SH-SY5Y (cell line): ENCODE measurements at regions not wholly inside any gene's neighbourhood (a gene's known extent, or its start where the extent isn't known, plus 50 kb on each side); places are given as distances from the start of the nearest gene placed in this dataset.

Experiments used
- GATA2 ChIP-seq: IDR thresholded peaks from 2 replicates; pipeline ENCODE4 v1.6.1; 2011; ENCODE audit warnings: mild to moderate bottlenecking, low read depth, low read length
- GATA3 ChIP-seq: IDR thresholded peaks from 2 replicates; pipeline ENCODE4 v1.6.1; 2011; ENCODE audit warnings: low read depth, mild to moderate bottlenecking, low read length, moderate library complexity

DNA sequence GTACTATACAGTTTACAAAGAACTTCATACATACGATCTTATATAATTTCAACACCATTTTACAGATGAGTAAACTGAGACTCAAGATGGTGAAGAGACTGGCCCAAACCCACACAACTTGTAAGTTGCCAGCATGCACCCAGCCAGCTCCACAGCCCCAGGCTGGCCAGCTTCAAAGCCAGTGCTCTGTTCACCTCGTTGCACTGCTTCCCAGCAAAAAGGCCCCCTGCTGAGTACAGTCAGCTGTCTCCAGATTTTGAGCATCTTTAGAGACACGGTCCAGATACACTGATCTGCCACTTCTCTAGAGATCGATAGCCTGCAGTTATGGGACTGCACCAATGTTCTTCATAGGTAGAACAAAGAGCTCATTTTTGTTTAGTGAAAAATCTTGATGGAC lies 257.2 kb upstream of the CHAC2 start:
- TF ChIP-seq GATA2 (no peak), GATA3 (no peak)
